ENCODE measurements at regions not wholly inside any gene's neighbourhood (a gene's known extent, or its start where the extent isn't known, plus 50 kb on each side); places are given as distances from the start of the nearest gene placed in this dataset.
"Not testable (repeated sequence)": the region's sequence is repeated elsewhere in the genome, so short reads cannot be mapped to it uniquely, and the experiment has no call there.

DNA sequence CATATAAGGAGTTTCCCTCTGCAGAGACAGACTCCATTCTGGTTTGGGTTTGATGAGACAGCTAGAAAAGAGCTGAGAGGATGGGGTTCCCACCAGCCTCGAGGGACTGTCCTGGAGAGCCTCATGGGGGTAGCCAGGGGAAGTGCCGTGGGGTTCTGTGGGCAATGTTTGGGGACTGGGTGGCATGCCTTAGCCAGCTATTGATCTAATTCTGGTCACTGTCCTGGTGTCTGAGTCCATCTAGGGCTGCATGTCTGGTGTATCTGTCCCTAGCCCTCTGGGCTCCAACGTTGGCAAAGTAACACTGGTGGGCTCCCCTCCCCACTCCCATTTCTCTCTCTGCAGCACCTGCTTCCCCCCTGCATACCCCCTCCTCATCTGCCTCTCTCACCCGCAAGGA, 135.4 kb downstream of the SMIM20 start:
- H3K4me1 ChIP-seq (ENCODE audit: control insufficient read depth, insufficient read depth, low read length): peaks cover 18% of the 10 kb centered on the region
- peak overlapping the region; percentile 72 for H3K9ac ChIP-seq (ENCODE audit: low read depth, low read length)
- no peaks in the 10 kb centered on the region for H3K36me3 ChIP-seq (ENCODE audit: insufficient read depth, low read length)
- H3K4me2 ChIP-seq (ENCODE audit: low read length): no peak overlapping the region
- H3K9me3 ChIP-seq (replicated peaks; ENCODE audit: low read length): no peaks in the 10 kb centered on the region
- H3K4me3 ChIP-seq (ENCODE audit: low read length): no peak overlapping the region
- H3K27me3 ChIP-seq (ENCODE audit: control insufficient read depth, insufficient read depth, low read length): no peaks in the 10 kb centered on the region

DNA sequence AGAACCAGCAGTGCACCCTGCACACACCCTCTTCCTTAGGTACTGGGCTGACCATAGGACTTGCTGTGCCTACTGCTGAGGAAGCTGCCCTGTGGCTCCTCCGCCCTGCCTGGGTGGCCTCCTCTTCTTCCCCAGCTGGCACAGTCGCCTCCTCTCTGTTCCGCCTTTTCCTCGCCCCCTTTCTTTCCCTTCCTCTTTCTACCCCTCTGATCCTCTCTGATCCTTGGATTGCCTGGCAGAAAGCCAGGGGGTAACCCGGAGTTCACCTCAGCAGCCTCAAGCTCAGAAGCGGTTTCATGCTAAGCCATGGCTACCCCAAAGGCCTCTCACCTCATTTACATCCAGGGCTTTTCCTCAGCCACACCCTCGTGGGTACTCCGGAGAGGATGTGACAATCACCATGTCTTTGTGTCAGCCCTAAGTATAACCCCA, 136.2 kb downstream of the SMIM20 start:
- no peak overlapping the region for H3K9ac ChIP-seq (ENCODE audit: low read depth, low read length)
- H3K27me3 ChIP-seq (ENCODE audit: control insufficient read depth, insufficient read depth, low read length): no peaks in the 10 kb centered on the region
- H3K4me3 ChIP-seq (ENCODE audit: low read length): no peak overlapping the region
- H3K36me3 ChIP-seq (ENCODE audit: insufficient read depth, low read length): no peaks in the 10 kb centered on the region
- peaks cover 18% of the 10 kb centered on the region for H3K4me1 ChIP-seq (ENCODE audit: control insufficient read depth, insufficient read depth, low read length)
- no peaks in the 10 kb centered on the region for H3K9me3 ChIP-seq (replicated peaks; ENCODE audit: low read length)
- H3K4me2 ChIP-seq (ENCODE audit: low read length): no peak overlapping the region

DNA sequence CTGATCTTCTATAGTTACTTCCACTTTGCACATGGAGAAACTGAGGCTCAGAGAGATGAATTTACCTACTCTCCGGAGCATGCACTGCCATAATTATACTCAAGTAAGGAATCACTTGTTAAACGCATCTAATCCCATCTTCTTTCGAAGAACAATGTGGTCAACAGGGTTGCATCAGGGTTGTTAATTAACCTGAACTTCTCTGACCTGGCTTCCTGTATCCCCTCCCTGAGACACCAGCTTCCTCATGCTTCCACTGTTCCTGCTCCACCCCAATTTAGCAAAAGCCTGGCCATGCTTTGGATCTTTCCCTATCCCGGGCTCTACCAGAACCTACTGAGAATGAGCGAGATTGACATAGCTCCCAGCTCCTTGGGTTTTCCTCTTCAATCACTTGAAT, 136.7 kb downstream of the SMIM20 start:
- Histone ChIP-seq H3K9me3 (replicated peaks; ENCODE audit: low read length) (no peaks in the 10 kb centered on the region), H3K4me1 (ENCODE audit: control insufficient read depth, insufficient read depth, low read length) (peaks cover 18% of the 10 kb centered on the region), H3K36me3 (ENCODE audit: insufficient read depth, low read length) (no peaks in the 10 kb centered on the region)

DNA sequence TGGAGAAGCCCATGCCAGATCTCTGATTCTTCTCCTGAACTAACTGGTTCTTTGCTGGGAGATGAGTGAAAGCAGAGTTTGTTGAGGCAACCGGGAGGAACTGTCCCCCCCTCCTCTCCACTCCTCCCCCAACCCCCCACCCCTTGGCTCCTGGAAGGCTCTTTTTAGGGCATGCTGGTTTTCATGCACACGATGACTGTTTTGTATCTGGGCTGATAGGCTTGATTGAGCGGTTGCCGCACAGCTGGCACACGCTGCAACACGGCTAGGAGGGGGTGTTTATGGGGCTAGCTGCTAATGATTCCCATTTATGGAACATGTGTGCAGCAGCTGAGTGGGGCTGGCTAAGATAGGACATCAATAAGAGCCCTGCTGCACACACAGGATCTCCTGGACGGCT, 137.2 kb downstream of the SMIM20 start:
- Histone ChIP-seq H3K36me3 (ENCODE audit: insufficient read depth, low read length) (no peaks in the 10 kb centered on the region), H3K4me3 (ENCODE audit: low read length) (no peak overlapping the region), H3K9ac (ENCODE audit: low read depth, low read length) (no peak overlapping the region), H3K9me3 (replicated peaks; ENCODE audit: low read length) (no peaks in the 10 kb centered on the region), H3K4me1 (ENCODE audit: control insufficient read depth, insufficient read depth, low read length) (peaks cover 18% of the 10 kb centered on the region), H3K27me3 (ENCODE audit: control insufficient read depth, insufficient read depth, low read length) (no peaks in the 10 kb centered on the region), H3K4me2 (ENCODE audit: low read length) (no peak overlapping the region)

More for the DNA sequence above, 136.7 kb downstream of the SMIM20 start:
- Histone ChIP-seq H3K4me2 (ENCODE audit: low read length) (no peak overlapping the region), H3K4me3 (ENCODE audit: low read length) (no peak overlapping the region), H3K9ac (ENCODE audit: low read depth, low read length) (no peak overlapping the region), H3K27me3 (ENCODE audit: control insufficient read depth, insufficient read depth, low read length) (no peaks in the 10 kb centered on the region)

DNA sequence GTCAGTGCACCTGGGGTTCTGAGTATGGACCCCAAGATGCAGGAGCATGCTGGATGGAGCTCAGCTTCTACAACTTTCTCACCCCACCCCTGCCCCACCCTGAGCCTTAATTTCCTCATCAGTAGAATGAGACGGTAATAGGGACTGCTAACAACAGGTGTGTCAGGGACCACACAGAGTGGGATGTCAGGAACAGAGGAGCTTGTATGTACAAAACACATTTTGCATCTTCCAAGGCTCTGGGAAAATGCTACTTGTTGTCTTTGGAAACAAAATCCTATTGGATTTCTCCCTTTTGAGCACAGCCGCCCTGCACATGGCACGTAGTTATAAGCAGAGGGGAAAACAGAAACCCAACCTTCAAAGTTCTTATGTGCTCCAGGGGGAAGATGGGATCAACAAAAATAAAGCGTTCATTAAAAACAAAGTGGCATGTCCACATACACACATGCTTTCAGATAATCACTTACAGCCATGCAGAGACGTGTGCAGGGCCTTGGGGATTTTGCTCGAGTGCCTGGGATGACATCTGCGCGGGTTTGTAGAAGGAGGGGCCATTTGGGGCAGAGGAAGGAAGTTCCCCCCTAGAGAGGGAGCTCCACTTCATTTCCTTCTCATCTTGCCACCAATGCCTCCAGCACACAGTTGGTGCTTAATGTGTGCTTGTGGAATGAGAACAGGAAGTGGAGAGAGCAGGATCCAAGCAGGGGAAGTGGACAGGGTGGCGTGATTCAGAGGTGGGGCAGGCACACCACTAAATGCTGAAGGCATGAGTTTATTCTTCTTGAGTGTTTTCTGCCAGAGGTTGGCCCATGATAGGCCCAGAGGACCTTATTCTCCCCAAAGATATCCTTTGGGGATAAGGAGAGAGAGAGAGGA, 138.9 kb downstream of the SMIM20 start:
- Histone ChIP-seq H3K27me3 (ENCODE audit: control insufficient read depth, insufficient read depth, low read length) (no peaks in the 10 kb centered on the region), H3K4me1 (ENCODE audit: control insufficient read depth, insufficient read depth, low read length) (peaks cover 17% of the 10 kb centered on the region), H3K4me3 (ENCODE audit: low read length) (no peak overlapping the region), H3K36me3 (ENCODE audit: insufficient read depth, low read length) (no peaks in the 10 kb centered on the region), H3K9me3 (replicated peaks; ENCODE audit: low read length) (no peaks in the 10 kb centered on the region), H3K9ac (ENCODE audit: low read depth, low read length) (no peak overlapping the region), H3K4me2 (ENCODE audit: low read length) (no peak overlapping the region)

DNA sequence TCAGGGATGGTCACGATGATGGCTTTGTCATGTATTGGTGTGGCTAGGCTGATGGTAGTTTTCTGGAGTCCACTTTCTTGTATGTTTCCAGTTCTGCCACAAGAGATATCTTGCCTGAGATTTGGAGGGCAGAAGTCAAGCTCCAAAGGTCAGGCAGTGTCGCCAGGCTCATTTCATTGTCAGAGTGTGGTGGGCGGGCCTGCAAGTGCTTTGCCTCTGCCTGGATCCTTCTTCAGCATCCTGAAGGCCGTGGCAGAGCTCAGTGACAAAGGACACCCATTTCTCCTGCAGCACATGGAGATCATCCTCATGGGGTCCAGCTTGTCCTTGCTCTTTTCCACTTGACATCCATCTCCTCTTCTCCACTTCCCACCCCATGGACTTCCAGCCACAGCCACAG, 139.7 kb downstream of the SMIM20 start:
- Histone ChIP-seq H3K4me3 (ENCODE audit: low read length) (no peak overlapping the region), H3K27me3 (ENCODE audit: control insufficient read depth, insufficient read depth, low read length) (no peaks in the 10 kb centered on the region), H3K9ac (ENCODE audit: low read depth, low read length) (no peak overlapping the region), H3K4me2 (ENCODE audit: low read length) (no peak overlapping the region), H3K36me3 (ENCODE audit: insufficient read depth, low read length) (no peaks in the 10 kb centered on the region), H3K4me1 (ENCODE audit: control insufficient read depth, insufficient read depth, low read length) (peaks cover 9% of the 10 kb centered on the region), H3K9me3 (replicated peaks; ENCODE audit: low read length) (no peaks in the 10 kb centered on the region)

DNA sequence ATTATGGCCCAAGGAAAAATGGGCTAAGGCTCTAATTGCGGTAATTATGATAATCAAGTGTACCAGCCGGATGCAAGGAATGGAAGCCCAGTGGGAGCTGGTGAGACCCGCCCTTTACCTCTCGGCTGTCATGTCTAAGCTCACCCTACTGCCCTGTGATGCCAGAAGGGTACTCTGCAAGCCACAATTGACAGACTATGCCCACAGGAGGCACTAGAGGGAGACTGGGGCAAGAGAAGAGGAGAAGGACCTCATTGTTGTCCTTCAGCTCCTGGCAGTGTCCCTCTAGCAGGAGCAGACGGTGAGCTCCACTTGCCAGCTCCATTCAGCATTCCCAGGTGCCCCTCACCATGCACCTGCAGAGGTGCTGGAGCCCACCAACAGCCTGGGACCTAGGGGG, 141.8 kb downstream of the SMIM20 start:
- no peak overlapping the region for H3K4me2 ChIP-seq (ENCODE audit: low read length)
- H3K9ac ChIP-seq (ENCODE audit: low read depth, low read length): no peak overlapping the region
- no peaks in the 10 kb centered on the region for H3K36me3 ChIP-seq (ENCODE audit: insufficient read depth, low read length)
- H3K27me3 ChIP-seq (ENCODE audit: control insufficient read depth, insufficient read depth, low read length): no peaks in the 10 kb centered on the region
- H3K4me3 ChIP-seq (ENCODE audit: low read length): no peak overlapping the region
- H3K9me3 ChIP-seq (replicated peaks; ENCODE audit: low read length): no peaks in the 10 kb centered on the region
- H3K4me1 ChIP-seq (ENCODE audit: control insufficient read depth, insufficient read depth, low read length): no peaks in the 10 kb centered on the region

DNA sequence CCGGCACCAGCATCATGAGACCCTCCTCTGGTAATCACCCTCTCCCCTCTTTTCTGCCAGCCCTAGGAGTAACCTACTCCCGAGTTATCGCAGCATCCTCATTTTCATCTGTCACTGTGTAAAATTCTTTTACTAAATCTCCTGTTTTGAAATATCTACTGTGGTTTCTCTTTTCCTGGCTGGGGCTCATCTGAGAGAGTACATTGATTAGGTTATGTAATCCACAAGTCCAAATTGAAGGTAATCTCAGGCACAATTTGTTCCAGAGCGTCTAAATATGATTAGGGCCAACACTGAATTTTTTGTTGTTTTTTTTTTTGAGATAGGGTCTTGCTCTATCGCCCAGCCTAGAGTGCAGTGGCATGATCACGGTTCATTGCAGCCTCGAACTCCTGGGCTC, 142.4 kb downstream of the SMIM20 start:
- Histone ChIP-seq H3K36me3 (ENCODE audit: insufficient read depth, low read length) (no peaks in the 10 kb centered on the region), H3K4me3 (ENCODE audit: low read length) (no peak overlapping the region), H3K4me1 (ENCODE audit: control insufficient read depth, insufficient read depth, low read length) (no peaks in the 10 kb centered on the region), H3K4me2 (ENCODE audit: low read length) (no peak overlapping the region), H3K9me3 (replicated peaks; ENCODE audit: low read length) (no peaks in the 10 kb centered on the region), H3K9ac (ENCODE audit: low read depth, low read length) (no peak overlapping the region), H3K27me3 (ENCODE audit: control insufficient read depth, insufficient read depth, low read length) (no peaks in the 10 kb centered on the region)

DNA sequence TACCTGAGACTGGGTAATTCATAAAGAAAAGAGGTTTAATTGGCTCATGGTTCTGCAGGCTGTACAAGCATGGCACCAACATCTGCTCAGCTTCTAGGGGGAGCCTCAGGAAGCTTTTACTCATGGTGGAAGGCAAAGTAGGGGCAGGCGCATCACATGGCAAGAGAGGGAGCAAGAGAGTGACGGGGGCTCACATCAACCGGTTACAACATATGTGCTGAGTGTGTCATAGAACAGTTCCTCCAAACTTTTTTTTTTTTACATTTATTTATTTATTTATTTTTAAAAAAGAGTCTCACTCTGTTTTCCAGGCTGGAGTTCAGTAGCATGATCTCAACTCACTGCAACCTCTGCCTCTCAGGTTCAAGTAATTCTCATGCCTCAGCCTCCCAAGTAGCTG, 143.8 kb downstream of the SMIM20 start:
- H3K27me3 ChIP-seq (ENCODE audit: control insufficient read depth, insufficient read depth, low read length); H3K9ac ChIP-seq (ENCODE audit: low read depth, low read length); H3K4me2 ChIP-seq (ENCODE audit: low read length); H3K4me1 ChIP-seq (ENCODE audit: control insufficient read depth, insufficient read depth, low read length); H3K9me3 ChIP-seq (replicated peaks; ENCODE audit: low read length); H3K36me3 ChIP-seq (ENCODE audit: insufficient read depth, low read length); H3K4me3 ChIP-seq (ENCODE audit: low read length): not testable (repeated sequence)

DNA sequence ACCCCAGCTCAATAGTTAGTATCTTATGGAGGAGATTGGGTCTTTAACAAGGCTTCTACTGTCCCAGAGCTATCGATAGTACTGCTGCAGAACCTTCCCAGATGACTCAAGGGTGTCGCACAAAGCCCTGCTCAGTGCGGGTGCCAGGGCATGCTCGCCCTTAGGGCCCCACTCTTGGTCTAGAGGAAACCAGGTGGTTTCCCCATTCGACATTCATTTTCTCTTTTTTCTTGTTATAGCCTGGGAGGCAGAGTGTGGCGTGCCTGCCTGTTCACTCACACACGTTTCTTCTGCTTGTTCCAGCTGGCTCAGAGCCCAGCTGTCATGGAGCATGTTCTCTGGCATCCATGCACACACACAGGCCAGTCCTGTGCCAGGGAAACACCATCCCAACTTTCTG, 144.5 kb downstream of the SMIM20 start:
- Histone ChIP-seq H3K27me3 (ENCODE audit: control insufficient read depth, insufficient read depth, low read length) (no peaks in the 10 kb centered on the region), H3K4me1 (ENCODE audit: control insufficient read depth, insufficient read depth, low read length) (no peaks in the 10 kb centered on the region), H3K9ac (ENCODE audit: low read depth, low read length) (no peak overlapping the region)

DNA sequence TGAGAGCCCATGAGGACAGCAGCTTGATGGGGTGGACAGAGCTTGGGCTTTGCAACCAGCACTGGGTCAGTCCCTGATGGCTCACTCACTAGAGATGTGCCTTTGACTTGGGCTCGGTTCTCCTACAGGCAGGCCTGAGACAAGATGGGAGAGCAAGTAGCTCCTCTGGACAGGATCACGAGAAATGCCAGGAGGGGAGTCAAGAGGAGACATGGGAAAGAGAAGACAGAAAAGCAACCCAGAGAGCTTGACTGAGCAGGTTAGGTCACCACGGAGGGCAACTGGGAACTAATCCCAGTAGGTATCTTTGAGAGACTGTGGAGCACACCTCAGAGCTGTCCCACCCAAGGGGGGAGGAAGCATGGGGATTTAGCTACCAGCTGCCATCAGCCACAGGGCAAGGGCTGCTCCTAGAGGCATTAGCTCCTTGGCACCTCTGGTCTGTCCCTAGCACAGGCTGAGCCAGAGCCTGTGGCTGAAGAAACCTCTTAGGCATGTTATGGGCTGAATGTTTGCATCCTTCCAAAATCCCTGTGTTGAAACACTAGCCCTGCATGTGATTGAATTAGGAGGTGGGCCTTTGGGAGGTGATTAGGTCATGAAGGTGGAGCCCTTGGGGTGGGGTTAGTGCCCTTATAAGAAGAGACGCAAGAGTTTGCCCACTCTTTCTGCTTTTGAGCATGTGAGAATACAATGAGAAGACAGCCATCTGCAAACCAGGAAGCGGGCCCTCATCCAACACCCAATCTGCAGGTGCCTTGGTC, 145.6 kb downstream of the SMIM20 start:
- no peaks in the 10 kb centered on the region for H3K27me3 ChIP-seq (ENCODE audit: control insufficient read depth, insufficient read depth, low read length)
- no peak overlapping the region for H3K9ac ChIP-seq (ENCODE audit: low read depth, low read length)
- H3K4me1 ChIP-seq (ENCODE audit: control insufficient read depth, insufficient read depth, low read length): no peaks in the 10 kb centered on the region
- no peaks in the 10 kb centered on the region for H3K9me3 ChIP-seq (replicated peaks; ENCODE audit: low read length)
- no peaks in the 10 kb centered on the region for H3K36me3 ChIP-seq (ENCODE audit: insufficient read depth, low read length)
- no peak overlapping the region for H3K4me3 ChIP-seq (ENCODE audit: low read length)
- no peak overlapping the region for H3K4me2 ChIP-seq (ENCODE audit: low read length)

More for the DNA sequence above, 144.5 kb downstream of the SMIM20 start:
- H3K9me3 ChIP-seq (replicated peaks; ENCODE audit: low read length): no peaks in the 10 kb centered on the region
- H3K4me3 ChIP-seq (ENCODE audit: low read length): no peak overlapping the region
- no peaks in the 10 kb centered on the region for H3K36me3 ChIP-seq (ENCODE audit: insufficient read depth, low read length)
- H3K4me2 ChIP-seq (ENCODE audit: low read length): no peak overlapping the region

All from skeletal muscle satellite cell (primary cell).